Epithelial cell of esophagus (primary cell): ENCODE measurements at regions not wholly inside any gene's neighbourhood (a gene's known extent, or its start where the extent isn't known, plus 50 kb on each side); places are given as distances from the start of the nearest gene placed in this dataset.

Source experiments
- DNase-seq: peaks from one replicate; pipeline ENCODE4 v3.0.0; 2010; ENCODE audit warnings: low read depth
- H3K4me3 ChIP-seq: 2 replicates; pipeline ENCODE4 v1.5.1; 2011; ENCODE audit warnings: mild to moderate bottlenecking, low read length, control low read depth
- CTCF ChIP-seq: IDR thresholded peaks from 2 replicates; pipeline ENCODE4 v1.5.1; 2011; ENCODE audit warnings: low read depth, mild to moderate bottlenecking, low read length, control low read depth, inconsistent platforms; ENCODE audit not compliant: insufficient read depth; ENCODE audit errors: missing control alignments

- H3K4me3 ChIP-seq: no peak overlapping the region
- TF ChIP-seq CTCF: no peak
- DNase-seq: no peak
These were observed 522.2 kb downstream of the FGF9 start for GRCh38 chr13:22193070-22193469.

DNA sequence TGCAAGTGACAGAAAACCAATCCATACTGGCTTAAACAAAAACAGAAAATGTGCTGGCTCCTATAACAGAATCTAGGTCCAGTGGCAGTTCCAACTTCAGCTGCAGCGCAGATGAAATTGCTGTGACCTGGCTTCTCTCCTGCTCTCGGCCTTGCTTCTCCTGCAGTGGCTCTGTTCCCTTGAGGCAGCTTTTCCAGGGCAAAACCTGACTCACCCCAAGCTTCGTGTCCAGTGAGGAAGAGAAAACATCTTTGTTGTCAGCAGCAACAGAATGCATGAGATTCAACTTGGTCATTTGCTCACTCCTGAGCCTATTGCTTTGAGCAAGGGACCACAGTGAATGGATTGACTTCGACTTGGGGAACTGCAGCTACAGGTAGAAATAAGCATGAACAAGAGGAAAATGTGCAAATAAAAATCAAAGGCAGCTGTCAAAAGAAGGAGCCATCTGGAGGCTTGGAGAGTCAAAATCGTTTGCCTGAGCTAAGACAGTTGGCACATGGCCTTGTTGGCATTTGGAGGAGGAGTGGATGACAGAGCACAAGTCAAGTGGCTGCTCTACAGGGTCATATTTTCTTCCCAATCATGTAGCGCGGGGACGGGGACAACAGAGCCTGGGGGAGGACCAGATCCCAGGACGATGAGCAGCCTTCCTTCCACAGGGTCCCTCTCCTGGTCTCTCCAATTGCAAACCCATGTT is 523.4 kb downstream of the FGF9 start:
- DNase-seq: no peak
- H3K4me3 ChIP-seq: no peak overlapping the region
- no peak for TF ChIP-seq CTCF

DNA sequence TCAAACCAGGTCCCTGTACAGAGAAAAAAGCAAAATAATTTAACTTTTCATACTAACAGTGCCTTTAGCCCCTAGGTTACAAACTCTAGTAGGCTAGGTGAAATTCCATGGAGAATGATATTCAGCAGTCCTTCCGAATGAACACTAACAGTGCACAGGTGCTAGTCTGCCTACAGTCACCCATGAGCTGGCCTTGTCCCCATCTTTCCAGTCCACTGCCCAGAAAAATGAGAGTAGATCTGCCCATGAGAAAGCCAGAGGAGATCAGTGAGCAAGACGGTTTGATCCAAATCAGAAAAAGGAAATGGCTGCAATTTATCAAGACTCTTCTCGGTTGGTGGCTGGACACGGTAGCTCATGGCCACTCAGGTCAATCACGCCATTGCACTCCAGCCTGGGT is 524.9 kb downstream of the FGF9 start:
- TF ChIP-seq CTCF: no peak
- H3K4me3 ChIP-seq: no peak overlapping the region
- DNase-seq: no peak

DNA sequence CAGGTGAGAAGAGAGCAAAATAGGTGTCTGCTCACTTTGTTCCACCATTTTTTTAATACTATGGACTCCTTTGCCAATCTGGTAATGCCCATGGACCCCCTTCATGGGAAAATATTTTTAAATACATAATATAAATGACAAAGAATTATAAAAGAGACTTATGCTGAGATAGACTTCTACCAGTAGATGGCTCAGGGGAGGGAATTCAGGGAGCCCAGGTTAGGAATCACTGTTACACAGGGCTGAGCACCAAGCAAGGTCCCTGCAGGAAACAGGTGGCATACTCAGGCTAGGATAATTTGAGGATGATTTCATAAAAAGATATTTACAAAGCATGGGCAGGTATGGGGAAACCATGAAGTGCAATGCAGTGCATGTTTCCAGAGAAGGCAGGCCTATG is 525.9 kb downstream of the FGF9 start:
- H3K4me3 ChIP-seq: no peak overlapping the region
- DNase-seq: no peak
- TF ChIP-seq CTCF: no peak

DNA sequence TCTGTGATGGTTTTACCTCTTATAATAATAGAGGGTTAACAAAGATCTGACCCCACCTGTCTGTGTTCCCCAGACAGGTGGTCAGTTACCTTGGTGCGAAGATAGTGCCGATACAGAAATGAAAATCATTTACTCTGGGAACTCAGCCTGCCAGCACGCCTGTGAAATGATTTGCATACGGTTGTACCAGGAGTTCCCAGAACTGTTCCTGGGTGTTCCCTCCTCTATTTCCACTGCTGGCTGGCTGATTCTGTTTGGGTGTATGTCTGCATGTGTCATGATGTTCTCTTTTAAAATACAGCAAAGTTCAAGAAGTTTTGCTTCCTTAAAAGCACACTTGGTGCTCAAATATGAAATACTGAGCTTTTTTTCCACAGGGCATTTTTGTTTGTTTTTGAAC is 527.1 kb downstream of the FGF9 start:
- DNase-seq: no peak
- no peak overlapping the region for H3K4me3 ChIP-seq
- TF ChIP-seq CTCF: no peak

DNA sequence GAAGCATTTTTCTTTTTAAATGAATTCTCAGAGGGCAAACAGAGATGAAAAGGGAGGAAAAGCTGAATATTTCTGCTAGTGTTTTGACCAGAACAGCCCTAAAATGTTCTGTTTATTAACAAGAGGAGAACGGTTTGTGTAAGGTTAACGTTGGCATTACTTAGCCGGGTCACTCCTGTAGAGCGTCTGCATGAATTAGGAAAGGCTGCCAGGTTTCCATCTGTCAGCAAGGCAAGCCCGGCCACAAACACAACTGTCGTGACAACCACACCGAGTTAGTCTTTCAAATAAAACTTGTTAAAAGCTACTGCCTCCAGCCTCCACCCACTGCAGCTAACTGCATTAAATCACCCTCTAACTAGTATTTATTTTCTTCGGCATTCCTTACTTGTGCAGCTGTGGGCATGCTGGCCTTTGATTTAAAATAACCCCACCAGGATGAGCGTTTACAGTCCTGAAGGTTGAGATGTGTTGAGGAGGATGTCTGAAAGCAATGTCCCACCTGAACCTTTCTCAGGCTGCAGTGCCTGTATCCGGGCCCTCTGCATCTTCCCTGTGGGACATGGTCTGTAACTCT is 527.9 kb downstream of the FGF9 start:
- DNase-seq: no peak
- no peak overlapping the region for H3K4me3 ChIP-seq
- TF ChIP-seq CTCF: no peak

DNA sequence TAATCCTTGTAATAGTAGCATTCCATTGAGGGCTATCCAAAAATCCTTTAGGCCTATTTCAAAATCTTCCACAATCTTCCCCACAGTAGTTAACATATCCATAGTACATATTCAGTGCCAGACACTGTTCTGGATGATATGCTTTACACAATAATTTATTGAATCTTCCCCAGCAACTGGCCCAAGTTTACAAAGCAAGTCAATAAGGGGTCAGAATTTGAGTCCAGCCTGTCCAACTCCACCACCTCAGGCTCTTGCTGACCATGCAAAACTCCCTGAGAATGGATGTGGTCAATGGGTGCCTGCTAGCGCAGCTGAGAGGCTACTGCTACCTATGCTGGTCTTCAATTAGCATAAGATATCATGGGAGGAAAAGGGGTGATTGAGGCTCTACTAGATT is 529.6 kb downstream of the FGF9 start:
- TF ChIP-seq CTCF: no peak
- H3K4me3 ChIP-seq: no peak overlapping the region
- DNase-seq: no peak
